GM21526 (cell line): ENCODE measurements at regions not wholly inside any gene's neighbourhood (a gene's known extent, or its start where the extent isn't known, plus 50 kb on each side); places are given as distances from the start of the nearest gene placed in this dataset.

ENCODE experiments used
- ATAC-seq: cut with Tn5 transposase; IDR thresholded peaks from one replicate; pipeline ENCODE4 v1.9.1; 2021; ENCODE audit warnings: moderate library complexity; ENCODE audit not compliant: unreplicated experiment, low FRiP score

DNA sequence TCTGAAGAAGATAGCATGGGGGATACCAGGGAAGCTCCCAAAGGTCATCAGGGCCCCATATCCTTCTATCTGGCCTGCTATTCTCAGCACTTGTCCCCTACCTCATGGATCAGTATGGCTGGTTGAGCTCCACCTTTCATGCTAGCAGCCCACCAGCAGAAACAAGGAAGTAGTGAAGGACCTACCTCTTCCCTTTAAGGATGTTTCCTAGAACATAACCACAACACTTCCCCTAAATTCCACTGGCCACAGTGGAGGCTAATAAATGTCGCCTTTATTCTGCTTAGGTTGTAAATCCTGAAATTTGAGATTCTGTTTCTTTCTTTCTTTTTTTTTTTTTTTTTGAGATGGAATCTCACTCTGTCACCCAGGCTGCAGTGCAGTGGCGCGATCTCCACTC is 128.6 kb upstream of the PARP11 start:
- no peak for ATAC-seq

GRCh38 chr12:4001031-4001430 is 127.8 kb upstream of the PARP11 start:
- no peak for ATAC-seq

DNA sequence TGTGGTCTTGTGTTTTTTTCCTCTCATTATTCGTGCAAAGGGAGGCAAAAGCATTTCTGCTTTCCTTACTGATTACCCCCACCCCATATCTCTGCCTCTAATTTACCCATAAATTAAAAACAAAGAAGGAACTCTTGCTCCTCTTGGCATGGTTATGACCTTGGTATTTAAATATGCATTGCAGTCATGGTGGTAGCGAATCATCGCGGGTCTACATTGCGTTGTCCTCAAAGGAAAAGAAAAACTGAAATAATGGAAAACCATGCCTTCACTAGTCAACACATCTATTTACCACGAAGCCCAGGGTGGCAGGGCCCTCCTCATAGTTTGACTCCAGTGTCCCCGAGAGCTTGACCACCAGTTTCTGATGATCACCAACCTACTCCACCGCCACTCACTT is 126.7 kb upstream of the PARP11 start:
- no peak for ATAC-seq

DNA sequence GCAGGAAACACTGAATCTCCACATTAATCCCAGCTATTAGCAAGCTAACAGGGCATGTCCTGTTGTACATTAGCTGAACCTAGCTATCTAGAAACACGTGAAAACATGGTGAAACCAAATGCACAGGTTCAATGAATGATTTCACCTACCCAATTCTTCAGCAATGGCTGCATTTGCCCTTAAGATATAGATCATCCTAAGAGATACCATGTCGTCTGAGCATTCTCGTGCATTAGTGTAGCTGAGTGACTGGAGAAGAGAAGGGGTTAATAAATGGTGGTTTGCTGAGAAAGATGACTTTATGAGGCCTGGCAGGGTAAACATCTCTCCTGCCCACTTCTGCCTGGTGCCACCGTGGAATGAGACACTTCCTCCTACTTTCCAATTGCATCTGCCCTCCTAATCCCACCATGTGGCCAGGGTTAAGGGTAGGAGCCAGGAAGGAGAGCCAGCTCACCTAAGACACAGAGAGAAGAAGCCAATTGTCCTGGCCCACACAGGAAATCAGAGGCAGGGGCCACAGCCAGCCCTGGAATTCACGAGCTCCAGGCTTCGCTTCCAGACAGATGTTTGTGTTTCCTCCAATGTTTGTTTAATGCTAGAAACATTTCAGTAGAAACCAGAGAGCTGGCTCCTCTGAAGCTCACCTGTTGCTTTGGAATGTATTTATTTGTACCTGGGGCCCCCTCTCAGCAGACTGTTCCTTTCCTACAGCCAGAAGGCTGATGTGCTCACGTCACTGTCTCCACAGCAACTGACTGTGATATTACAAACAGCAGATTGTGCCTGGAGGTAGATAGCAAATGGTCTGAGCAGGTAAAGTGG is 126.0 kb upstream of the PARP11 start:
- ATAC-seq: no peak

DNA sequence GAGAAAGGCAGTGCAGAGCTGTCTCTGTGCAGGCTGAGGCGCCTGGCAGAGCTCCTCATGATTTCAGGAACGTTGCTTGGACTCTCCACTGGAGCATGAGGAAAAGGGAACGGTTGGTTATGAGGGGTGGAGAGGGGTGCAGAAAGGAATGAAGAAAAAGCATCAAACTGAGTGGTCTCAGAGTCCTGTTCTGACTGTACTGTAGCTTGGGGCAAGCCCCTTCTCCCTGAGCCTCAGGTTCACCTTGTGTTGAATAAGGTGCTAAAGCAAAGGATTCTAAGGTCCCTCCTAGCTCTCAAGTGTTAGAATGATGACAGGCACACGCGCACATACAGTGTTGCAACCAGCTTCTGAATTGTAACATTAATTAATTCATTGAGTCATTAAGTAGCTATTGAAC is 125.2 kb upstream of the PARP11 start:
- ATAC-seq: no peak

GRCh38 chr12:3996322-3996721 is 123.1 kb upstream of the PARP11 start:
- no peak for ATAC-seq

GRCh38 chr12:3995306-3995705 is 122.1 kb upstream of the PARP11 start:
- ATAC-seq: no peak

- no peak for ATAC-seq
Measured at GRCh38 chr12:3994500-3994899, 121.3 kb upstream of the PARP11 start.

GRCh38 chr12:3992945-3993344 is 119.7 kb upstream of the PARP11 start:
- ATAC-seq: no peak

DNA sequence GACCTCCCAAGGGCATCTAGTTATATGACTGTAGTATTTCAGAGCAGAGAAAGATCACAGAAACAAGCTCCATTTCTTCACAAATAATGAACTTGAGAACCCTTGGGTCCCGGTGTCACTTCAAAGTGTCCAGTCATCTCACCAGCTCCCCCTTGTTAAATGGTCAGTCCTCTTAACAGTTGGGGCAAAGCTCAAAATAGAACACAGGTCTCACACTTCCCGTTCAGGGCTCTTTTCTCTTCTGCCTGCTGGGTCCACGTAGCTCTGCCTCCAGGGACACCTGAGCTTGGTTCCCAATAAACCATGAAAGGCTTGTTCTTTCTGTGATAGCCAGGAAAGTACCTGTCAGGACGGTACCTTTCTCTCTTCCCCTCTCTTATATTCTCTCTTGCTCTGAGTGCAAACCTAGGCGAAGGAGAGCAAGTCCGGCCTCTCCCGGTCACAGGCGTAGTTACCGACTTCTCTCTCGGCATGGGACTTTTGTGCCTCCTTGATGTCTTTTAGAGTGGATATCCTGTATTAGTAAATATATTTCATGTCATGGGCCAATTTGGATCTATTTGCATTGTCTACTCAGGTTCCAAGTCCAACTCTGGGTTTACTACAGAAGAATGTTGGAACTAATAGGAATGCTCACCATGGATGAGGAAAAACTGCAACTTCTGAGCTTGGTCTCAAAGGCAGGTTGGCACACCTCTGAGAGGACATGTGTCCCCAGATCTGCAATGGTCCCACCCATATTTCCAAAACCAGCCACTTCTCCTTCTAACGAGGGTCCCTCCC is 118.8 kb upstream of the PARP11 start:
- no peak for ATAC-seq

DNA sequence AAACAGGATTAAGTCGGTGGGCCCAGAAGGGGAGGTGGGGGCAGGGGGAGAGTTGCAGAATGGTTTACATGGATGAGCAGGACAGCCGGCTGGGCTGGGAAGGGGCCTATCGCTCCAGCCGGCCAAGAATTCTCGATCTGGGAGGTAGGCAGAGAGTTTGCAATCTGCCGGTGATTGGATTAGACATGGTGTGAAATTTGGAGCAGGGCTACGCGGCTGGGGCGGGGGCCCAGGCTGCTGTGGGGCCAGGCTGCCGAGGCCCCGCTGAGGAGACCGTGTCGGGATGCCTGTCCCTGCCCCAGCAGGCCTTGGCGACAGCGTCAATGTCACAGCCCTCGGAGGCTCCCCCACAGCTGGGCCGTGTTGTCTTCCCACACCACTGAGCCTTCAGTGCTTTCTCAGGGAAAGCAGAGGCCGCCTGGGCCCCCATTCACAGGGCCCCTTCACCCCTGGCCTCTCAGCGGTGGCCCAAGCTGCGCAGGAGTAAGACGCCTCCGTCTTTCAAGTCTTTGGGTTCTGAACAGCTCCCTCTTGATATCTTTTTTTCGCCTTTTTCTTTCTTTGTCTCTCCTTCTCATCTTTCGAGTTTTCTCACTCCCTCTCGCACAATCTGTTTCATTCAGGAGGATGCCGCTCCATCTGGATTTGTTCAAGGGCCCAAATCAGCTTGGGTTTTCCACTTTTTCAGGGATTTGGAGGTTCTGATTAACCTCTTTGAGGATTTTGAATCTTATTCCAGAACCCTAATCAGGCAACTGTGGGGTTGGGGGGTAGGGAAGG is 117.5 kb upstream of the PARP11 start:
- ATAC-seq: no peak

DNA sequence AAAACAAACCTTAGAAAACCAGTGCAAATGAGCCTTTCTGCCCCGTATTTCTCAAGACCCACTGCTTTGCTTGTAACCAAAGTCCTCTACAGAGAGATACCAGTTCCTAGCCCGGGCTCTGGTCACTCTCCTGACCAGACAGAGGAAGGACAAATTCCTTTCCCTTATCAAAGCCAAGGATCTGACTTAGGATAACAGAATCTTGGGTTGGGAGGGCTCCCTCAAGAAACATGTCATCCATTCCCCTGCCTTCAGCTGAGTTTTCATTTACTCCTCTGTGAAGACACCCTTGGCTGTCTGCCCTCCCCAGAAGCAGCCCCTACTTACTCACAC is 116.0 kb upstream of the PARP11 start:
- ATAC-seq: no peak

GRCh38 chr12:3988519-3989217 is 115.5 kb upstream of the PARP11 start:
- ATAC-seq: peak; percentile 71

- ATAC-seq: no peak
Measured at GRCh38 chr12:3987571-3987970, 114.4 kb upstream of the PARP11 start.

DNA sequence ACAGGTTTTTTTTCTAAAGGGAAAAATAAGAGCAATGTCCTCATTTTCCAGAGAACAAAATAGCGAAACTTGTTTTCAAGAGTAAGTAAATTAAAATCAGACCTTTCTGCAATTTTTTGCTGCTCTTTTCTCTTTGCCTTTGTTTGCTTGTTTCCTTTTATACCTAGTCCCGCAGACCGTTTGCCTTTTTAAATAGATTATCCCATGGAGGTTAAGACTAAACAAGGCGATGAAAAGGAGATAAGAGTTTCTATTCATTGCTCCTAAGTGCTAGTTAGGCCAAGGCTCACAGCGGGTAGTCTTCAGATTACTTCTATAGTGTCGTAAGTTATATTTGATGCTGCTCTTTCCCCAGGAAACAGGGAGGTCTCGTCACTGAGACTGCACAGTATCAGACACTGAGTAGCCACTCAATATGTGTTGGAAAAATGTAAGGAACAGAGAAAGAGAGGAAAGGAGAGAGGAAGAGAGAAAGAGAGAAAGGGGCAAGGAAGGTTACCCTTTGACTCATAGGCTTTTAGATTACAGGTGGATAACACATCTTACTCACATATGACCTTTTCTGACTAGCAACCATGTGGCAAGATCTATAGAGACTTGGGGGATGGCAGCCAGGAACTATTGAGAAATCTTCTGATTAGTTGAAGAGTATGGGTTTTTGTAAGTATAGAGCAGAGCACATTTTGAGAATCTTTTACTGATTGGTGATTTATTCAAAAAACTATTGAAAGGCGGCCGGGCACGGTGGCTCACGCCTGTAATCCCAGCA is 107.5 kb upstream of the PARP11 start:
- ATAC-seq: no peak

- no peak for ATAC-seq
Measured at GRCh38 chr12:3977621-3978020, 104.4 kb upstream of the PARP11 start.

GRCh38 chr12:3976351-3976938 is 103.2 kb upstream of the PARP11 start:
- ATAC-seq: no peak

DNA sequence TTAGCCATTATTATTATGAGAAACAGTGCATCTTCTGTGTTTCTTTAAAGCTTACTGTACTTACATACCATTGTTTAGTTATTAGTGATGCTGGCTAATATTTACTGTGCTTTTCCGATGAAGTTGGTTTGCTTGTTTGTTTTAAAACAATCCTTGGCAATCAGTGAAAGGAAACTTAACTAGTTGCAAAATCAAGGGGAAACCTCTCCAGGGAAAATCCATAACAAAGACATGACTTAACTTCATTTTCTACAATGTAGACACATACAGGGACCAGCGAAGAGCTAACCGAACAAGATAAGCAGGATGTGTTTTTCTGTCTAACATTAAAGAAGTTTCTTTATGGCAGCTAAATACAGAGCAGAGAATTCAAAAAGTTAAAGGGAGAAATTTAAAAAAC is 102.5 kb upstream of the PARP11 start:
- no peak for ATAC-seq

- ATAC-seq: no peak
Measured at GRCh38 chr12:3974883-3975282, 101.7 kb upstream of the PARP11 start.
